ENCODE measurements at regions not wholly inside any gene's neighbourhood (a gene's known extent, or its start where the extent isn't known, plus 50 kb on each side); places are given as distances from the start of the nearest gene placed in this dataset.
"Not testable (repeated sequence)": the region's sequence is repeated elsewhere in the genome, so short reads cannot be mapped to it uniquely, and the experiment has no call there.

GRCh38 chr6:27774264-27774600, 138.0 kb downstream of the OR2B2 start:
- not testable (repeated sequence) for TF ChIP-seq CTCF (IDR thresholded peaks at IDR 0.05 in 8 of 11, conservative IDR thresholded peaks at IDR 0.05 in 3 of 11); POLR2A (IDR thresholded peaks at IDR 0.05)
